Activated naive CD4-positive, alpha-beta T cell treated with anti-CD3 and anti-CD28 coated beads for 36 hours (primary cell): ENCODE measurements at regions not wholly inside any gene's neighbourhood (a gene's known extent, or its start where the extent isn't known, plus 50 kb on each side); places are given as distances from the start of the nearest gene placed in this dataset.

Experiments
- CTCF ChIA-PET: fragments of 350-600 bp; sonication (Branson Sonifier 250); formaldehyde crosslinking; loops from one replicate; lab custom pipeline; 2021; ENCODE audit warnings: antibody characterized with exemption; lab: Charles Lee
- DNase-seq: peaks from one replicate; pipeline ENCODE4 v3.0.0-alpha.2; 2020
- H3K27ac Mint-ChIP-seq: one replicate; pipeline ENCODE4 v1.8.0; 2021; ENCODE audit warnings: mild to moderate bottlenecking, mixed read lengths
- H3K27me3 Mint-ChIP-seq: one replicate; pipeline ENCODE4 v1.8.0; 2021; ENCODE audit warnings: low read depth, mixed read lengths
- H3K36me3 Mint-ChIP-seq: one replicate; pipeline ENCODE4 v1.8.0; 2021; ENCODE audit warnings: low read depth, mixed read lengths
- H3K4me1 Mint-ChIP-seq: one replicate; pipeline ENCODE4 v1.8.0; 2021; ENCODE audit warnings: low read depth, mixed read lengths
- H3K4me3 Mint-ChIP-seq: one replicate; pipeline ENCODE4 v1.8.0; 2021; ENCODE audit warnings: mild to moderate bottlenecking, moderate library complexity, mixed read lengths
- H3K9me3 Mint-ChIP-seq: one replicate; pipeline ENCODE4 v1.8.0; 2021; ENCODE audit warnings: mixed read lengths
- intact Hi-C: fragments of 100-400 bp; cut with micrococcal nuclease; formaldehyde crosslinking; loops from one replicate; pipeline ENCODE4 v1.15.1; 2023

GRCh38 chr5:171588790-171589189 is 169.3 kb downstream of the FGF18 start:
- Mint-ChIP-seq H3K4me3 (no peak overlapping the region), H3K36me3 (no peaks in the 10 kb centered on the region), H3K27me3 (peaks cover 16% of the 10 kb centered on the region), H3K9me3 (no peaks in the 10 kb centered on the region), H3K4me1 (no peaks in the 10 kb centered on the region), H3K27ac (no peak overlapping the region)
- intact Hi-C loops, result no loop called here
- DNase-seq, result no peak
- CTCF ChIA-PET, result interaction anchor here (1.1 kb wide), 1 partner anchor 26 kb away, joined by 3 read pairs; no protein-coding TSS in a partner anchor

GRCh38 chr5:171589461-171589860 is 170.0 kb downstream of the FGF18 start:
- Mint-ChIP-seq H3K27ac (no peak overlapping the region), H3K36me3 (no peaks in the 10 kb centered on the region), H3K27me3 (peaks cover 16% of the 10 kb centered on the region), H3K4me1 (no peaks in the 10 kb centered on the region), H3K4me3 (no peak overlapping the region), H3K9me3 (no peaks in the 10 kb centered on the region)
- intact Hi-C loops, result no loop called here
- no peak for DNase-seq
- CTCF ChIA-PET, result no interaction called here

GRCh38 chr5:171592076-171592475 is 172.6 kb downstream of the FGF18 start:
- H3K4me3 Mint-ChIP-seq, result no peak overlapping the region
- intact Hi-C loops, result no loop called here
- DNase-seq, result no peak
- H3K36me3 Mint-ChIP-seq, result no peaks in the 10 kb centered on the region
- H3K4me1 Mint-ChIP-seq, result no peaks in the 10 kb centered on the region
- H3K9me3 Mint-ChIP-seq, result no peaks in the 10 kb centered on the region
- CTCF ChIA-PET, result interaction anchor here (1.5 to 1.8 kb wide), 2 partner anchors 14 to 108 kb away, joined by 4 read pairs; no protein-coding TSS in a partner anchor
- H3K27me3 Mint-ChIP-seq, result peaks cover 9% of the 10 kb centered on the region
- H3K27ac Mint-ChIP-seq, result no peak overlapping the region

GRCh38 chr5:171592736-171593135 is 173.3 kb downstream of the FGF18 start:
- peaks cover 9% of the 10 kb centered on the region for H3K27me3 Mint-ChIP-seq
- H3K36me3 Mint-ChIP-seq, result no peaks in the 10 kb centered on the region
- no peak overlapping the region for H3K27ac Mint-ChIP-seq
- H3K9me3 Mint-ChIP-seq, result no peaks in the 10 kb centered on the region
- DNase-seq, result no peak
- H3K4me1 Mint-ChIP-seq, result no peaks in the 10 kb centered on the region
- CTCF ChIA-PET, result interaction anchor here (0.5 to 1.8 kb wide), 2 partner anchors 14 to 1176 kb away, joined by 3 to 4 read pairs; no protein-coding TSS in a partner anchor
- intact Hi-C loops, result no loop called here
- no peak overlapping the region for H3K4me3 Mint-ChIP-seq

GRCh38 chr5:171593401-171593800 is 174.0 kb downstream of the FGF18 start:
- CTCF ChIA-PET, result interaction anchor here (0.5 kb wide), 1 partner anchor 1177 kb away, joined by 3 read pairs; no protein-coding TSS in a partner anchor
- intact Hi-C loops, result no loop called here

GRCh38 chr5:171593976-171594375 is 174.5 kb downstream of the FGF18 start:
- Mint-ChIP-seq H3K36me3 (no peaks in the 10 kb centered on the region), H3K4me3 (no peak overlapping the region), H3K27ac (no peak overlapping the region), H3K4me1 (no peaks in the 10 kb centered on the region), H3K27me3 (peaks cover 16% of the 10 kb centered on the region), H3K9me3 (no peaks in the 10 kb centered on the region)
- intact Hi-C loops, result no loop called here
- DNase-seq, result no peak
- CTCF ChIA-PET, result no interaction called here

More at GRCh38 chr5:171593401-171593800, 174.0 kb downstream of the FGF18 start:
- Mint-ChIP-seq H3K9me3 (no peaks in the 10 kb centered on the region), H3K27me3 (peaks cover 15% of the 10 kb centered on the region), H3K4me3 (no peak overlapping the region), H3K4me1 (no peaks in the 10 kb centered on the region), H3K27ac (no peak overlapping the region), H3K36me3 (no peaks in the 10 kb centered on the region)
- no peak for DNase-seq

- intact Hi-C loops, result no loop called here
- H3K27ac Mint-ChIP-seq, result no peak overlapping the region
- no peak overlapping the region for H3K4me3 Mint-ChIP-seq
- CTCF ChIA-PET, result interaction anchor here (0.6 kb wide), 2 partner anchors 74 to 174 kb away, joined by 3 to 4 read pairs; no protein-coding TSS in a partner anchor
- no peak for DNase-seq
- H3K9me3 Mint-ChIP-seq, result no peaks in the 10 kb centered on the region
- H3K36me3 Mint-ChIP-seq, result no peaks in the 10 kb centered on the region
- peaks cover 4% of the 10 kb centered on the region for H3K4me1 Mint-ChIP-seq
- peaks cover 17% of the 10 kb centered on the region for H3K27me3 Mint-ChIP-seq
These were observed 176.0 kb downstream of the FGF18 start for GRCh38 chr5:171595401-171595800.

- Mint-ChIP-seq H3K9me3 (no peaks in the 10 kb centered on the region), H3K4me3 (no peak overlapping the region), H3K27me3 (peaks cover 19% of the 10 kb centered on the region), H3K27ac (no peak overlapping the region), H3K36me3 (no peaks in the 10 kb centered on the region), H3K4me1 (peaks cover 8% of the 10 kb centered on the region)
- intact Hi-C loops, result no loop called here
- CTCF ChIA-PET, result interaction anchor here (0.6 kb wide), 2 partner anchors 73 to 175 kb away, joined by 3 to 4 read pairs; no protein-coding TSS in a partner anchor
- no peak for DNase-seq
These were observed 176.4 kb downstream of the FGF18 start for GRCh38 chr5:171595801-171596231.

GRCh38 chr5:171596391-171596878 is 177.0 kb downstream of the FGF18 start:
- Mint-ChIP-seq H3K27ac (no peak overlapping the region), H3K9me3 (no peaks in the 10 kb centered on the region), H3K27me3 (peaks cover 19% of the 10 kb centered on the region), H3K36me3 (no peaks in the 10 kb centered on the region), H3K4me1 (peaks cover 13% of the 10 kb centered on the region), H3K4me3 (no peak overlapping the region)
- CTCF ChIA-PET, result no interaction called here
- intact Hi-C loops, result no loop called here
- no peak for DNase-seq

GRCh38 chr5:171597946-171598640 is 178.6 kb downstream of the FGF18 start:
- Mint-ChIP-seq H3K36me3 (no peaks in the 10 kb centered on the region), H3K27me3 (peaks cover 26% of the 10 kb centered on the region), H3K4me3 (no peak overlapping the region), H3K9me3 (no peaks in the 10 kb centered on the region), H3K27ac (no peak overlapping the region), H3K4me1 (peaks cover 18% of the 10 kb centered on the region)
- DNase-seq, result no peak
- intact Hi-C loops, result loop anchor here (2.0 kb wide), 1 partner anchor 443 kb away; no protein-coding TSS in a partner anchor
- CTCF ChIA-PET, result interaction anchor here (0.6 kb wide), 1 partner anchor 442 kb away, joined by 4 read pairs; no protein-coding TSS in a partner anchor

GRCh38 chr5:171598641-171599152 is 179.2 kb downstream of the FGF18 start:
- no peaks in the 10 kb centered on the region for H3K9me3 Mint-ChIP-seq
- CTCF ChIA-PET, result no interaction called here
- H3K27me3 Mint-ChIP-seq, result peaks cover 29% of the 10 kb centered on the region
- H3K36me3 Mint-ChIP-seq, result no peaks in the 10 kb centered on the region
- peaks cover 18% of the 10 kb centered on the region for H3K4me1 Mint-ChIP-seq
- H3K4me3 Mint-ChIP-seq, result no peak overlapping the region
- DNase-seq, result no peak
- intact Hi-C loops, result loop anchor here (2.0 kb wide), 1 partner anchor 442 kb away; no protein-coding TSS in a partner anchor
- H3K27ac Mint-ChIP-seq, result no peak overlapping the region

- Mint-ChIP-seq H3K27me3 (peaks cover 35% of the 10 kb centered on the region), H3K4me1 (peaks cover 18% of the 10 kb centered on the region), H3K27ac (no peak overlapping the region), H3K36me3 (no peaks in the 10 kb centered on the region), H3K9me3 (no peaks in the 10 kb centered on the region), H3K4me3 (no peak overlapping the region)
- CTCF ChIA-PET, result no interaction called here
- no peak for DNase-seq
- intact Hi-C loops, result loop anchor here (2.0 kb wide), 1 partner anchor 441 kb away; no protein-coding TSS in a partner anchor
These were observed 180.0 kb downstream of the FGF18 start for GRCh38 chr5:171599411-171599810.
